SK-N-SH (cell line): ENCODE measurements at regions not wholly inside any gene's neighbourhood (a gene's known extent, or its start where the extent isn't known, plus 50 kb on each side); places are given as distances from the start of the nearest gene placed in this dataset.

ENCODE experiments used
- CTCF ChIA-PET: fragments of 300-600, 350-600 bp; formaldehyde crosslinking; extraction: SDS; loops from one replicate; lab custom pipeline; 2021; lab: Yijun Ruan, JAX
- POLR2A ChIA-PET: fragments of 350-600 bp; sonication (Branson Sonifier 250); formaldehyde crosslinking; extraction: SDS; loops from one replicate; lab custom pipeline; 2020; ENCODE audit warnings: antibody characterized with exemption, inconsistent platforms; lab: Yijun Ruan, JAX
- DNase-seq: peaks from one replicate; pipeline ENCODE4 v3.0.0; 2012
- H2AFZ ChIP-seq: fragments of 200-600 bp; sonication (generic); 2 replicates; pipeline ENCODE4 v1.8.1; 2016; ENCODE audit warnings: antibody characterized with exemption, mild to moderate bottlenecking, low read depth
- H3F3A ChIP-seq: fragments of 200-600 bp; sonication (generic); replicated peaks from 2 replicates; pipeline ENCODE3; 2016; ENCODE audit warnings: antibody characterized with exemption, mild to moderate bottlenecking; ENCODE audit not compliant: insufficient read depth
- H3K27ac ChIP-seq, 2 experiments: fragments of 200-500 bp in 1 of 2; fragments of 200-600 bp in 1 of 2; sonication (Bioruptor generic) in 1 of 2; sonication (generic), shearing (Covaris generic) in 1 of 2; 2 replicates each; pipeline versions ENCODE4 v1.5.1 to v1.6.1; 2014 to 2016; ENCODE audit warnings: low read depth in 2 of 2, inconsistent platforms in 1 of 2, low read length in 1 of 2, mild to moderate bottlenecking in 1 of 2, mixed read lengths in 1 of 2
- H3K27me3 ChIP-seq: fragments of 200-600 bp; sonication (generic), shearing (Covaris generic); 2 replicates; pipeline ENCODE4 v1.6.1; 2016; ENCODE audit warnings: mixed run types; ENCODE audit not compliant: insufficient read depth
- H3K36me3 ChIP-seq, 2 experiments: fragments of 200-500 bp in 1 of 2; fragments of 200-600 bp in 1 of 2; sonication (Bioruptor generic) in 1 of 2; sonication (generic) in 1 of 2; replicated peaks in 1 of 2; 2 replicates each; pipeline versions ENCODE3 to v1.5.1; 2014 to 2016; ENCODE audit warnings: low read length in 1 of 2, mild to moderate bottlenecking in 1 of 2; ENCODE audit not compliant: insufficient read depth in 2 of 2, control insufficient read depth in 1 of 2
- H3K4me1 ChIP-seq, 2 experiments: fragments of 200-500 bp in 1 of 2; fragments of 200-600 bp in 1 of 2; sonication (Bioruptor generic) in 1 of 2; sonication (generic), shearing (Covaris generic) in 1 of 2; 2 replicates each; pipeline versions ENCODE4 v1.5.1 to v1.6.1; 2014 to 2016; ENCODE audit warnings: low read depth in 1 of 2, low read length in 1 of 2, mixed run types in 1 of 2; ENCODE audit not compliant: insufficient read depth in 2 of 2, control insufficient read depth in 1 of 2
- H3K4me2 ChIP-seq: fragments of 200-600 bp; sonication (generic), shearing (Covaris generic); 2 replicates; pipeline ENCODE4 v1.6.1; 2017; ENCODE audit warnings: mixed run types
- H3K4me3 ChIP-seq, 2 experiments: fragments of 200-500 bp in 1 of 2; fragments of 200-600 bp in 1 of 2; sonication (Bioruptor generic) in 1 of 2; sonication (generic), shearing (Covaris generic) in 1 of 2; 2 replicates each; pipeline versions ENCODE4 v1.5.1 to v1.8.1; 2014 to 2016; ENCODE audit warnings: low read depth in 2 of 2, inconsistent platforms in 1 of 2, low read length in 1 of 2, mild to moderate bottlenecking in 1 of 2, mixed read lengths in 1 of 2, moderate library complexity in 1 of 2
- H3K79me2 ChIP-seq: fragments of 200-600 bp; sonication (generic); 2 replicates; pipeline ENCODE4 v1.8.1; 2017; ENCODE audit warnings: mild to moderate bottlenecking; ENCODE audit not compliant: insufficient read depth
- H3K9ac ChIP-seq: fragments of 200-600 bp; sonication (generic); 2 replicates; pipeline ENCODE4 v1.6.1; 2017; ENCODE audit warnings: mixed run types
- H3K9me2 ChIP-seq: fragments of 200-600 bp; sonication (generic); 2 replicates; pipeline ENCODE4 v1.6.1; 2017; ENCODE audit warnings: mixed run types
- H3K9me3 ChIP-seq: fragments of 200-600 bp; sonication (generic); 2 replicates; pipeline ENCODE4 v1.6.1; 2017; ENCODE audit warnings: mixed run types, mild to moderate bottlenecking, moderate library complexity
- H4K20me1 ChIP-seq: fragments of 200-600 bp; sonication (generic); 2 replicates; pipeline ENCODE4 v1.6.1; 2017; ENCODE audit warnings: mild to moderate bottlenecking, mixed run types; ENCODE audit not compliant: insufficient read depth
- ELF1 ChIP-seq: IDR thresholded peaks from 2 replicates; pipeline ENCODE4 v1.4.0; 2012
- EP300 ChIP-seq, 2 experiments: IDR thresholded peaks; 2 replicates each; pipeline versions ENCODE4 v1.4.0 to v1.6.1; 2012; ENCODE audit warnings: borderline replicate concordance in 1 of 2, low read depth in 1 of 2, low read length in 1 of 2
- EZH2phosphoT487 ChIP-seq: fragments of 200-600 bp; sonication (generic); IDR thresholded peaks from 2 replicates; pipeline ENCODE4 v1.6.1; 2017; ENCODE audit warnings: low read depth, mixed run types, mild to moderate bottlenecking, antibody characterized with exemption, moderate library complexity, borderline replicate concordance
- FOSL2 ChIP-seq: IDR thresholded peaks from 2 replicates; pipeline ENCODE4 v1.4.0; 2012; ENCODE audit warnings: low read depth, mild to moderate bottlenecking, moderate library complexity, borderline replicate concordance
- FOXM1 ChIP-seq: IDR thresholded peaks from 2 replicates; pipeline ENCODE4 v1.4.0; 2012; ENCODE audit warnings: low read depth, mild to moderate bottlenecking
- GABPA ChIP-seq: IDR thresholded peaks from 2 replicates; pipeline ENCODE4 v1.4.0; 2012; ENCODE audit warnings: low read depth, mild to moderate bottlenecking
- MAX ChIP-seq: IDR thresholded peaks from 2 replicates; pipeline ENCODE4 v1.4.0; 2012; ENCODE audit warnings: low read depth
- MEF2A ChIP-seq: IDR thresholded peaks from 2 replicates; pipeline ENCODE4 v1.4.0; 2012; ENCODE audit warnings: low read depth, borderline replicate concordance
- RAD21 ChIP-seq: IDR thresholded peaks from 2 replicates; pipeline ENCODE4 v1.6.1; 2012; ENCODE audit warnings: mild to moderate bottlenecking, low read length
- TCF12 ChIP-seq: IDR thresholded peaks from 2 replicates; pipeline ENCODE4 v1.4.0; 2012
- TEAD4 ChIP-seq: IDR thresholded peaks from 2 replicates; pipeline ENCODE4 v1.4.0; 2012; ENCODE audit warnings: mild to moderate bottlenecking, borderline replicate concordance; ENCODE audit not compliant: insufficient read depth
- USF2 ChIP-seq: fragments of 150-350 bp; IDR thresholded peaks from 2 replicates; pipeline ENCODE4 v1.6.1; 2017; ENCODE audit warnings: antibody characterized with exemption, low read length, low read depth, borderline replicate concordance
- WGBS: methylation state at CpG from one replicate; pipeline ENCODE4 v1.1.6; 2017; ENCODE audit warnings: low lambda C conversion rate; 5-methylcytosine and 5-hydroxymethylcytosine counted together
- TF ChIP-seq, protein P1 (sequence below): fragments of 200-600 bp; sonication (generic); IDR thresholded peaks from 2 replicates; pipeline ENCODE4 v1.6.1; 2017; ENCODE audit warnings: antibody characterized with exemption, mild to moderate bottlenecking, moderate library complexity

DNA sequence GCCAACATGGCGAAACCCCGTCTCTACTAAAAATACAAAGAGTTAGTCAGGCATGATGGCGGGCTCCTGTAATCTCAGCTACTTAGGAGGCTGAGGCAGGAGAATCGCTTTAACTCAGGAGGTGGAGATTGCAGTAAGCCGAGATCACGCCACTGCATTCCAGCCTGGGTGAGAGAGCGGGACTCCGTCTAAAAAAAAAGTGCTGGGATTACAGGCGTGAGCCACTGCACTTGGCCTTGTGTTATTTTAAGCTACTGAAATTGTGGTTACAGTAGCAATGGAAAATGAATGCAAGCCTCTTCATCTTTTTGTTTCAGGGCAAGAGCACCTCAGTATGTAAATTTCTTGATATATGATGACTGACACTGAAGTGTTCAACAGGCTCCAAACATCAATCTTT is 106.4 kb upstream of the IMMP2L start:
- Histone ChIP-seq H3K79me2 (no peaks in the 10 kb centered on the region), H3K4me3 (no peak overlapping the region), H3K4me1 (no peaks in the 10 kb centered on the region), H3K4me2 (no peak overlapping the region), H3K9me3 (no peaks in the 10 kb centered on the region), H3K27me3 (no peaks in the 10 kb centered on the region), H4K20me1 (no peaks in the 10 kb centered on the region), H3K36me3 (no peaks in the 10 kb centered on the region), H3F3A (no peaks in the 10 kb centered on the region), H3K27ac (no peak overlapping the region), H3K9ac (no peak overlapping the region), H2AFZ (no peak overlapping the region)
- WGBS, result 88% methylated on average over 9 of the region's 9 CpGs
- POLR2A ChIA-PET, result no interaction called here
- CTCF ChIA-PET, result no interaction called here
- DNase-seq, result no peak
- TF ChIP-seq EP300 (IDR thresholded peaks at IDR 0.05; ENCODE audit: borderline replicate concordance in 1 of 2, low read depth in 1 of 2, low read length in 1 of 2) (no peak), RAD21 (no peak), EZH2phosphoT487 (no peak), GABPA (no peak), FOSL2 (no peak), USF2 (no peak), MEF2A (no peak)
- TF ChIP-seq, protein P1, sequence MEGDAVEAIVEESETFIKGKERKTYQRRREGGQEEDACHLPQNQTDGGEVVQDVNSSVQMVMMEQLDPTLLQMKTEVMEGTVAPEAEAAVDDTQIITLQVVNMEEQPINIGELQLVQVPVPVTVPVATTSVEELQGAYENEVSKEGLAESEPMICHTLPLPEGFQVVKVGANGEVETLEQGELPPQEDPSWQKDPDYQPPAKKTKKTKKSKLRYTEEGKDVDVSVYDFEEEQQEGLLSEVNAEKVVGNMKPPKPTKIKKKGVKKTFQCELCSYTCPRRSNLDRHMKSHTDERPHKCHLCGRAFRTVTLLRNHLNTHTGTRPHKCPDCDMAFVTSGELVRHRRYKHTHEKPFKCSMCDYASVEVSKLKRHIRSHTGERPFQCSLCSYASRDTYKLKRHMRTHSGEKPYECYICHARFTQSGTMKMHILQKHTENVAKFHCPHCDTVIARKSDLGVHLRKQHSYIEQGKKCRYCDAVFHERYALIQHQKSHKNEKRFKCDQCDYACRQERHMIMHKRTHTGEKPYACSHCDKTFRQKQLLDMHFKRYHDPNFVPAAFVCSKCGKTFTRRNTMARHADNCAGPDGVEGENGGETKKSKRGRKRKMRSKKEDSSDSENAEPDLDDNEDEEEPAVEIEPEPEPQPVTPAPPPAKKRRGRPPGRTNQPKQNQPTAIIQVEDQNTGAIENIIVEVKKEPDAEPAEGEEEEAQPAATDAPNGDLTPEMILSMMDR, result no peak
- TF ChIP-seq, all 33 proteins: peak for 0
- no peaks in the 10 kb centered on the region for H3K9me2 ChIP-seq

DNA sequence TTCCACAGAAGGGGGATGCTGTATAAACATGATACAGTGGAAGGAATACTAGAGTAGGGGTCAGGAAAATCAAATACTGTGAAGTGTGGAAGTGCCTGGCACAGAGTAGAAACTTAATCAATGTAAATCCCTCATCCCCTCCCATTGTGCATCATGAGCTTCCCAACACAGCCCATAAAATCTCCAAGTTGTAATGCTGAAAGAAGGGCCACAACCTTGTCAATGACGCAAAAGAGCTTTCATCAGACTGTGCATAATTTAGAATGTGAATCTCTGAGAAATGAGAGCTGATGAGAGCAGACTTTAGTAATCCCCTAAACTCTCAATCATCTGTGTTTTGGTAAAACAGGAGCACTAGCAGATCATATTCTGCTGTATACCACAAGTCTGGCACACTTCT is 105.2 kb upstream of the IMMP2L start:
- CTCF ChIA-PET, result interaction anchor here (0.9 to 3.4 kb wide), 3 partner anchors 8 to 748 kb away, joined by 3 to 17 read pairs (median 3); no protein-coding TSS in a partner anchor

More for the DNA sequence above, 105.2 kb upstream of the IMMP2L start:
- POLR2A ChIA-PET, result no interaction called here
- Histone ChIP-seq H3K4me3 (no peak overlapping the region), H4K20me1 (no peaks in the 10 kb centered on the region), H3K9me2 (no peaks in the 10 kb centered on the region), H3K9ac (no peak overlapping the region), H3K4me1 (no peaks in the 10 kb centered on the region), H3K27me3 (no peaks in the 10 kb centered on the region), H2AFZ (no peak overlapping the region), H3K27ac (no peak overlapping the region), H3K4me2 (no peak overlapping the region), H3K9me3 (no peaks in the 10 kb centered on the region), H3K79me2 (no peaks in the 10 kb centered on the region), H3F3A (no peaks in the 10 kb centered on the region), H3K36me3 (no peaks in the 10 kb centered on the region)
- no peak for DNase-seq
- WGBS, result 84% methylated on average over 1 of the region's 1 CpG
- no peak for TF ChIP-seq MEF2A
- TF ChIP-seq MAX, result no peak
- no peak for TF ChIP-seq GABPA
- no peak for TF ChIP-seq FOXM1
- TF ChIP-seq TCF12, result no peak
- TF ChIP-seq TEAD4, result no peak
- TF ChIP-seq ELF1, result no peak
